Activated T-helper 1 cell treated with anti-CD3 and anti-CD28 coated beads, Interleukin-12 subunit alpha, Interleukin-12 subunit beta, Interleukin-2, Interleukin-4 antibody, amounts not matched to agents 30 ng/mL and 10 ng/mL and 1 ng/mL, durations not matched to agents 14 hours and 24 hours and 36 hours (primary cell): ENCODE measurements at regions not wholly inside any gene's neighbourhood (a gene's known extent, or its start where the extent isn't known, plus 50 kb on each side); places are given as distances from the start of the nearest gene placed in this dataset.

Experiments
- DNase-seq: peaks from one replicate; pipeline ENCODE4 v3.0.0; 2021; ENCODE audit warnings: low spot score
- H3K27ac Mint-ChIP-seq: one replicate; pipeline ENCODE4 v1.8.0; 2021; ENCODE audit warnings: mild to moderate bottlenecking, mixed read lengths
- H3K27me3 Mint-ChIP-seq: one replicate; pipeline ENCODE4 v1.8.0; 2022; ENCODE audit warnings: mild to moderate bottlenecking, moderate library complexity, mixed read lengths; ENCODE audit not compliant: insufficient read depth
- H3K36me3 Mint-ChIP-seq: one replicate; pipeline ENCODE4 v1.8.0; 2021; ENCODE audit warnings: low read depth, mixed read lengths
- H3K4me1 Mint-ChIP-seq: one replicate; pipeline ENCODE4 v1.8.0; 2021; ENCODE audit warnings: low read depth, mixed read lengths
- H3K4me3 Mint-ChIP-seq: one replicate; pipeline ENCODE4 v1.8.0; 2021; ENCODE audit warnings: mild to moderate bottlenecking, moderate library complexity, mixed read lengths
- H3K9me3 Mint-ChIP-seq: one replicate; pipeline ENCODE4 v1.8.0; 2021; ENCODE audit warnings: mixed read lengths
- intact Hi-C: fragments of 100-400 bp; cut with micrococcal nuclease; formaldehyde crosslinking; loops from one replicate; pipeline ENCODE4 v1.15.1; 2024

GRCh38 chr13:21757763-21758162 is 86.9 kb downstream of the FGF9 start:
- intact Hi-C loops = no loop called here
- Mint-ChIP-seq H3K36me3 (no peaks in the 10 kb centered on the region), H3K27me3 (peaks cover 4% of the 10 kb centered on the region), H3K4me1 (no peaks in the 10 kb centered on the region), H3K4me3 (no peak overlapping the region), H3K9me3 (no peaks in the 10 kb centered on the region), H3K27ac (no peak overlapping the region)
- no peak for DNase-seq

GRCh38 chr13:21758441-21758840 is 87.6 kb downstream of the FGF9 start:
- Mint-ChIP-seq H3K4me1 (no peaks in the 10 kb centered on the region), H3K4me3 (no peak overlapping the region), H3K36me3 (no peaks in the 10 kb centered on the region), H3K27me3 (peaks cover 2% of the 10 kb centered on the region), H3K27ac (no peak overlapping the region), H3K9me3 (no peaks in the 10 kb centered on the region)
- intact Hi-C loops = no loop called here
- DNase-seq = no peak

GRCh38 chr13:21759463-21759862 is 88.6 kb downstream of the FGF9 start:
- no peaks in the 10 kb centered on the region for H3K36me3 Mint-ChIP-seq
- no peak overlapping the region for H3K27ac Mint-ChIP-seq
- no peak overlapping the region for H3K4me3 Mint-ChIP-seq
- no peaks in the 10 kb centered on the region for H3K4me1 Mint-ChIP-seq
- no peaks in the 10 kb centered on the region for H3K9me3 Mint-ChIP-seq
- intact Hi-C loops = no loop called here
- DNase-seq = no peak
- peaks cover 1% of the 10 kb centered on the region for H3K27me3 Mint-ChIP-seq

GRCh38 chr13:21759911-21760310 is 89.0 kb downstream of the FGF9 start:
- Mint-ChIP-seq H3K27ac (no peak overlapping the region), H3K36me3 (no peaks in the 10 kb centered on the region), H3K4me1 (no peaks in the 10 kb centered on the region), H3K4me3 (no peak overlapping the region), H3K9me3 (no peaks in the 10 kb centered on the region), H3K27me3 (peaks cover 1% of the 10 kb centered on the region)
- DNase-seq = no peak
- intact Hi-C loops = no loop called here

- no peaks in the 10 kb centered on the region for H3K4me1 Mint-ChIP-seq
- no peak overlapping the region for H3K4me3 Mint-ChIP-seq
- no peak overlapping the region for H3K27ac Mint-ChIP-seq
- intact Hi-C loops = no loop called here
- H3K9me3 Mint-ChIP-seq = no peaks in the 10 kb centered on the region
- no peak for DNase-seq
- no peaks in the 10 kb centered on the region for H3K36me3 Mint-ChIP-seq
- H3K27me3 Mint-ChIP-seq = peaks cover 1% of the 10 kb centered on the region
Observed at GRCh38 chr13:21761770-21762169, 90.9 kb downstream of the FGF9 start.

GRCh38 chr13:21762512-21762911 is 91.6 kb downstream of the FGF9 start:
- H3K4me1 Mint-ChIP-seq = no peaks in the 10 kb centered on the region
- H3K36me3 Mint-ChIP-seq = no peaks in the 10 kb centered on the region
- peaks cover 1% of the 10 kb centered on the region for H3K27me3 Mint-ChIP-seq
- no peak overlapping the region for H3K27ac Mint-ChIP-seq
- intact Hi-C loops = no loop called here
- H3K9me3 Mint-ChIP-seq = no peaks in the 10 kb centered on the region
- no peak for DNase-seq
- H3K4me3 Mint-ChIP-seq = no peak overlapping the region

GRCh38 chr13:21767032-21767431 is 96.2 kb downstream of the FGF9 start:
- Mint-ChIP-seq H3K4me3 (no peak overlapping the region), H3K36me3 (no peaks in the 10 kb centered on the region), H3K27me3 (no peaks in the 10 kb centered on the region), H3K4me1 (no peaks in the 10 kb centered on the region), H3K27ac (no peak overlapping the region), H3K9me3 (peaks cover 5% of the 10 kb centered on the region)
- DNase-seq = no peak
- intact Hi-C loops = no loop called here

- no peak overlapping the region for H3K4me3 Mint-ChIP-seq
- peaks cover 5% of the 10 kb centered on the region for H3K9me3 Mint-ChIP-seq
- H3K27ac Mint-ChIP-seq = no peak overlapping the region
- no peaks in the 10 kb centered on the region for H3K36me3 Mint-ChIP-seq
- no peaks in the 10 kb centered on the region for H3K4me1 Mint-ChIP-seq
- intact Hi-C loops = no loop called here
- peaks cover 2% of the 10 kb centered on the region for H3K27me3 Mint-ChIP-seq
- no peak for DNase-seq
Observed at GRCh38 chr13:21771075-21771474, 100.2 kb downstream of the FGF9 start.

GRCh38 chr13:21777166-21777565 is 106.3 kb downstream of the FGF9 start:
- H3K27ac Mint-ChIP-seq = no peak overlapping the region
- no peak overlapping the region for H3K4me3 Mint-ChIP-seq
- no peaks in the 10 kb centered on the region for H3K4me1 Mint-ChIP-seq
- peaks cover 8% of the 10 kb centered on the region for H3K9me3 Mint-ChIP-seq
- no peaks in the 10 kb centered on the region for H3K36me3 Mint-ChIP-seq
- peaks cover 2% of the 10 kb centered on the region for H3K27me3 Mint-ChIP-seq
- DNase-seq = no peak
- intact Hi-C loops = no loop called here

- peaks cover 2% of the 10 kb centered on the region for H3K27me3 Mint-ChIP-seq
- DNase-seq = no peak
- H3K27ac Mint-ChIP-seq = no peak overlapping the region
- H3K36me3 Mint-ChIP-seq = no peaks in the 10 kb centered on the region
- H3K4me1 Mint-ChIP-seq = no peaks in the 10 kb centered on the region
- H3K9me3 Mint-ChIP-seq = peaks cover 8% of the 10 kb centered on the region
- intact Hi-C loops = no loop called here
- no peak overlapping the region for H3K4me3 Mint-ChIP-seq
Observed at GRCh38 chr13:21777813-21778212, 106.9 kb downstream of the FGF9 start.

GRCh38 chr13:21782736-21783135 is 111.9 kb downstream of the FGF9 start:
- Mint-ChIP-seq H3K27me3 (peaks cover 1% of the 10 kb centered on the region), H3K4me1 (no peaks in the 10 kb centered on the region), H3K36me3 (no peaks in the 10 kb centered on the region), H3K27ac (no peak overlapping the region), H3K4me3 (no peak overlapping the region), H3K9me3 (peaks cover 8% of the 10 kb centered on the region)
- DNase-seq = no peak
- intact Hi-C loops = no loop called here

- intact Hi-C loops = no loop called here
- Mint-ChIP-seq H3K9me3 (no peaks in the 10 kb centered on the region), H3K4me3 (no peak overlapping the region), H3K36me3 (no peaks in the 10 kb centered on the region), H3K27me3 (peaks cover 1% of the 10 kb centered on the region), H3K27ac (no peak overlapping the region), H3K4me1 (no peaks in the 10 kb centered on the region)
- no peak for DNase-seq
Observed at GRCh38 chr13:21785990-21786389, 115.1 kb downstream of the FGF9 start.

GRCh38 chr13:21796066-21796465 is 125.2 kb downstream of the FGF9 start:
- no peaks in the 10 kb centered on the region for H3K36me3 Mint-ChIP-seq
- H3K4me1 Mint-ChIP-seq = no peaks in the 10 kb centered on the region
- no peak overlapping the region for H3K27ac Mint-ChIP-seq
- intact Hi-C loops = no loop called here
- DNase-seq = no peak
- no peak overlapping the region for H3K4me3 Mint-ChIP-seq
- H3K9me3 Mint-ChIP-seq = no peaks in the 10 kb centered on the region
- H3K27me3 Mint-ChIP-seq = no peaks in the 10 kb centered on the region

- Mint-ChIP-seq H3K27ac (no peak overlapping the region), H3K9me3 (no peaks in the 10 kb centered on the region), H3K4me1 (no peaks in the 10 kb centered on the region), H3K36me3 (no peaks in the 10 kb centered on the region), H3K4me3 (no peak overlapping the region), H3K27me3 (no peaks in the 10 kb centered on the region)
- DNase-seq = no peak
- intact Hi-C loops = no loop called here
Observed at GRCh38 chr13:21796775-21797514, 126.1 kb downstream of the FGF9 start.
